ENCODE measurements at regions not wholly inside any gene's neighbourhood (a gene's known extent, or its start where the extent isn't known, plus 50 kb on each side); places are given as distances from the start of the nearest gene placed in this dataset.

DNA sequence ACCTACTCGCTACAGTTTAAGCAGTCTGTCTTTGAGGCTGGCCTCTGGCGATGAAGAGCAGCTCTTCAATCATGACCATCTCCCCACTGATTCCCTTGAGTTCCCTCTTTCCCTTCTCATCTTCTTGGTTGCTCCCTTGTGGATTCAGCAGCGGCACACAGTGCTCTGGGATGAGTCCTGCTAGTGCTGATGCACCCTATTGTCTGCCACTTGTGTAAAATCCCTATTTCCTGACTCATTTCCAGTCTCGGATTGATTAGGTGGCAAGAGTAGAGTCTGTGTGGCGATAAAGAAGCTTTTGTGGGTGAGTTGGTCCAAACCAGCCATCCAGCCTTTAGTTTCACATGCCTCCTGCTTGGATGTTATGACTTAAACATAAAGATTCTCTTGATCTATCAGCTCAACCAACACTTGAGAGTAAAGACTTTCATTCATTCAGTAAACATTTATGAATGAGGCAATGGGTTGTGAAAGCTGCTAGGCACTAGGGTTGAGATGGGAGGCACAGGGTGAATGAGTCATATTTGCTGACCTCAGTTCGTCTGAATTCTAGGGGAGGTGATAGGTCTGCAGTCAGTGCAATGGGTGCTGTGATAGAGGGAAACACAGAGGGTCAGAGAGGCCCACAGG is 219.4 kb upstream of the RAG2 start:
- TF ChIP-seq, protein P1, sequence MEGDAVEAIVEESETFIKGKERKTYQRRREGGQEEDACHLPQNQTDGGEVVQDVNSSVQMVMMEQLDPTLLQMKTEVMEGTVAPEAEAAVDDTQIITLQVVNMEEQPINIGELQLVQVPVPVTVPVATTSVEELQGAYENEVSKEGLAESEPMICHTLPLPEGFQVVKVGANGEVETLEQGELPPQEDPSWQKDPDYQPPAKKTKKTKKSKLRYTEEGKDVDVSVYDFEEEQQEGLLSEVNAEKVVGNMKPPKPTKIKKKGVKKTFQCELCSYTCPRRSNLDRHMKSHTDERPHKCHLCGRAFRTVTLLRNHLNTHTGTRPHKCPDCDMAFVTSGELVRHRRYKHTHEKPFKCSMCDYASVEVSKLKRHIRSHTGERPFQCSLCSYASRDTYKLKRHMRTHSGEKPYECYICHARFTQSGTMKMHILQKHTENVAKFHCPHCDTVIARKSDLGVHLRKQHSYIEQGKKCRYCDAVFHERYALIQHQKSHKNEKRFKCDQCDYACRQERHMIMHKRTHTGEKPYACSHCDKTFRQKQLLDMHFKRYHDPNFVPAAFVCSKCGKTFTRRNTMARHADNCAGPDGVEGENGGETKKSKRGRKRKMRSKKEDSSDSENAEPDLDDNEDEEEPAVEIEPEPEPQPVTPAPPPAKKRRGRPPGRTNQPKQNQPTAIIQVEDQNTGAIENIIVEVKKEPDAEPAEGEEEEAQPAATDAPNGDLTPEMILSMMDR (IDR thresholded peaks at IDR 0.05; ENCODE audit: low read depth, low read length) = no peak

DNA sequence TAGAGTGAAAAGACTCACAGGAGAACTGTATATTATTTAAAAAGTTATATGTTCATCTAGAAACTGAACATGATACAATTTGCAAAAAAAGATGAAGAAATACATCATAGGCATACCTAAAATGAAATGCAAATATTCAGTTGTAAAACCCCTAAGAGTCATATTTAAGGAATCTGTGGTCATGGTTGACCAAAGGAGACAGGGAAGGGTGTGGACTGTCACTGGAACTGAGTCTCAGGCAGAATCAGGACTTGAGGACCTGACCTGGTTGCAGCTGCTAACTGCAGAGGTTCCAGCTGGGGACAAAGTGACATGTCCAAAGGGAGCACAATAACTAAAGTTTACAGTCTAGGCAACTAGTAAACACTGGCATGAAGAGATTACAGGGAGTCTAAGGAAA is 211.3 kb upstream of the RAG2 start:
- TF ChIP-seq, protein P1 (IDR thresholded peaks at IDR 0.05; ENCODE audit: low read depth, low read length) = no peak
- H3K4me3 ChIP-seq (ENCODE audit: low read depth, low read length) = no peak overlapping the region

More for the DNA sequence above, 219.4 kb upstream of the RAG2 start:
- no peak overlapping the region for H3K4me3 ChIP-seq (ENCODE audit: low read depth, low read length)

DNA sequence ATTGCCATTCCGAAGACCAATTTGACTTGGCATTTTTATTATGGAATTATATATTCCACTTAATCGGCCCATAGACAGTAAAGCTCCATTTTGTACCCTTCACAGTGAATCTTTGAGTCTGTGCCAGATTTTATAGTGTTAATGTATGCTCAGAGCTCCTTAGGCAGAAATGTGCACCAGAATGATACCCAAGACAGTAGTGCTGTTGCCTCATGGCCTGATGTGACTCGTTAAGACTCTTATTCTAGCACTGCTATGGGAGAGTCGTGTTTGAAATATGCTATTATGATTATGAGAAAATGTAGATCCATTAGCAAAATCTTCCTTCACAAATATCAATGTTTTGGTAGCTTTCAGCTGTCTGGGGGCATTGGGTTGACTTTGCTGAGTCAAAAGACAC is 209.8 kb upstream of the RAG2 start:
- TF ChIP-seq, protein P1 (IDR thresholded peaks at IDR 0.05; ENCODE audit: low read depth, low read length) = no peak
- no peak overlapping the region for H3K4me3 ChIP-seq (ENCODE audit: low read depth, low read length)

DNA sequence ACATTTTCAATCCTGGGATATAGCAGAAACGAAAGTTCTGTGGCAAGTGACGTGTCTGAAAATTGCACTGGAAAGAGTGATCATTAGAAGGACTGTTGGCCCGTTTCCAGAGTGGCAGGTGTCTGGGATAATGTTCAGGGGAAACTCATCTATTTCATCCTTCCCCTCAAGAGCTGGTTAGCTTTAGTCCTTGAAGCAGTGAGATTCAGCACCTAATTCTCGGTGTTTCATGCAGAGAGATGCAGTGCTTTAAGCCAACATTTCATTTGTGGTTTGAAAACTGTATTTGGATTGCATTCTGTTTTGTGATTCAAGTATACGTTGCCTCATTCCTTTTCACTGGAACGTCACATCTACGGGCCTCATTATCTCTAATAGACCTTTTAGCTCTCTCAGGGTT is 205.0 kb upstream of the RAG2 start:
- TF ChIP-seq, protein P1 (IDR thresholded peaks at IDR 0.05; ENCODE audit: low read depth, low read length) = no peak
- H3K4me3 ChIP-seq (ENCODE audit: low read depth, low read length) = no peak overlapping the region

DNA sequence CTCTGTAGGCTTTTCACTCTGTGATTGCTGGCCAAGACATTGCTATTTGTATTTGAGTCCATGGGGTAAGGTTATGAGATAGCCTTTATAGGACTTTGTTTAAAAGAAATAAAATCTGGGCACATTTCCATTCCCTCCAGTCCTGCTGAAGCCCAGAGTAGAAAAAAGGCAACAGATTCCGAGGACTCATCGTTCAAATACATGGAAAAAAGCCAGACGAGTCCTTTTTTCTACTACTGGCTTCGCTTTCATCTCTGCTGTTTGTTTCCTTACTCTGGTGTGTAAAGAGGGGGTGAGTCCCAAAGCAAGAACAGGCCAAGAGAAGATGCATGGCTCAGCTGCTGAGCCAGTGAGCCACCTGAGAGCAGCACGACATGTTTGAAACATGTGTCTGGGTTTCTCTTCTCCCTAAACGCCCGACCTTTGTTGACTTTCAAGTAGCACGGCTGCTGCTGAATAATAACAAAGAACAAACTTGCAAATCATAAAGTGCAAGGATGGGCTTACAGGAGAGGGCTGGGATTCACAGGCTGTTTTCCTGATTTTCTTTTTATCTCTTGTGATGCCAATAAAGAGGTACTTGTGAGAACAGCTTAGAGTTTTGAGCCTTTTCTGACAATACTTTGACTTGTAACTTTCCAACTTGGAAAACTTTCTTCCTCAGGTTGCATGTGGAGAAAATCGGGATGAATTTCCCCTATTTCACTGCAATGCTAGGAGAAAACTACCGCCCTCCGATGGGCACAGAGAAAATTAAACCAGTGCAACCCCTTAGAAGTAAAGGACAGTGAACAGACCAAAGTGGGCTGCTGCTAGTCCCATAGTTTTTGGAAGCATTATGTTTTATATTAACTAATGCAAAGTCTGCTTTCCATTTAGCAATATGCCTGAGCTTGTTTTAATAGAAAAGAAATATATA is 195.2 kb upstream of the RAG2 start:
- H3K4me3 ChIP-seq (ENCODE audit: low read depth, low read length) = no peak overlapping the region
- TF ChIP-seq, protein P1 (IDR thresholded peaks at IDR 0.05; ENCODE audit: low read depth, low read length) = no peak

DNA sequence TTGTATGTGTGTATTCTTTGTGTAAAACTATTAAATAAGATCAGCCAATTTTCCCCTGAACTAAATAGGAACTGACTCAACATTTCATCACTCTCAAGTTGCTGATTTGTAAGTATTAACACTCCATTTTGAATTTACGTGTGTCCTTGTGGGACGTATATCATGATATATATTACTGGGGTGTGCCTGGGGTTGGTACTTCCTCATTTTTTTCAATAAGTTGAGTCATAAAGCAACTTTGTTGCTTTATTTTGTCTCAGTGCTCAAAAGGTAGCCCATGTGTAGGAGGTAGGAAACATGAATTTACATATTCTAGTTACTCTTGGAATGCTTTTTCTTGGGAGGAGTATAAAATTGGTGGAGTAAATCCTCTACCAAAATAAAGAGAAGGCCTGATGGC is 193.9 kb upstream of the RAG2 start:
- no peak overlapping the region for H3K4me3 ChIP-seq (ENCODE audit: low read depth, low read length)
- TF ChIP-seq, protein P1 (IDR thresholded peaks at IDR 0.05; ENCODE audit: low read depth, low read length) = no peak

DNA sequence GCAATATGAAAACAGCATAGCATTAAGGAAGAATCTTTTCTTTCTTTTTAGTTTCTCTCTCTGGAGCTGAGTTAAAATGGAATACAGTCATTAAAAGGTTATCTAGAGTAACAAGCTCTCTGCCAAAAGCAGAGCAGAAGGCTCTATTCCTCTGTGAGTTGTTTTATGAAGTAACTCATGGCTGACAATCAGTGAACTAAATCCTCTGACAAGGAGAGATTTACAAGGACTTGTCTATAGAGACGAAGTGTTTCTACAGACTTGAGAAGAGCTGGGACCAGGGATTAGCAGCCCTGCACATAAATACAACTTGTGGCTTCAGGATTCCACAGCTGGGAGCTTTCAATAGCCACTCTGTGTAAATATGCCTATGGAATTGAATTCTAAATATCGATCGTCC is 192.5 kb upstream of the RAG2 start:
- no peak overlapping the region for H3K4me3 ChIP-seq (ENCODE audit: low read depth, low read length)
- TF ChIP-seq, protein P1 (IDR thresholded peaks at IDR 0.05; ENCODE audit: low read depth, low read length) = no peak

Data from WI38 (cell line).